HepG2 (cell line): ENCODE measurements at regions not wholly inside any gene's neighbourhood (a gene's known extent, or its start where the extent isn't known, plus 50 kb on each side); places are given as distances from the start of the nearest gene placed in this dataset.

Experiments used
- CHD2 ChIP-seq: IDR thresholded peaks from 2 replicates; pipeline ENCODE4 v1.6.1; 2011; ENCODE audit warnings: low read depth, low read length, improper control_type of control experiment
- FOXO4 ChIP-seq: sonication (generic); formaldehyde crosslinking; conservative IDR thresholded peaks from 2 replicates; pipeline ENCODE4 v1.8.1; 2023; ENCODE audit warnings: missing genetic modification reagents
- MXD4 ChIP-seq: IDR thresholded peaks from 2 replicates; pipeline ENCODE4 v1.6.1; 2016; ENCODE audit warnings: mild to moderate bottlenecking, missing biosample characterization, missing genetic modification reagents
- NR2F2 ChIP-seq: IDR thresholded peaks from 2 replicates; pipeline ENCODE4 v1.6.1; 2012; ENCODE audit warnings: low read depth, inconsistent platforms, borderline replicate concordance
- SIN3A ChIP-seq: IDR thresholded peaks from 2 replicates; pipeline ENCODE4 v1.6.1; 2011; ENCODE audit warnings: low read depth, mild to moderate bottlenecking, control low read depth, low read length, borderline replicate concordance
- ZNF253 ChIP-seq: sonication (generic); formaldehyde crosslinking; IDR thresholded peaks from 2 replicates; pipeline ENCODE4 v1.8.0; 2022; ENCODE audit warnings: mild to moderate bottlenecking, missing genetic modification reagents, borderline replicate concordance
- ZNF496 ChIP-seq: sonication (generic); formaldehyde crosslinking; IDR thresholded peaks from 2 replicates; pipeline ENCODE4 v1.8.1; 2023; ENCODE audit warnings: mild to moderate bottlenecking, moderate library complexity, missing genetic modification reagents; ENCODE audit not compliant: insufficient replicate concordance
- ZNF660 ChIP-seq: sonication (generic); formaldehyde crosslinking; IDR thresholded peaks from 2 replicates; pipeline ENCODE4 v1.5.1; 2020; ENCODE audit warnings: mild to moderate bottlenecking, low read depth, missing genetic modification reagents, borderline replicate concordance
- ZSCAN9 ChIP-seq: IDR thresholded peaks from 2 replicates; pipeline ENCODE4 v1.6.1; 2016; ENCODE audit warnings: borderline replicate concordance
- TF ChIP-seq, protein P1 (sequence below): sonication (generic); formaldehyde crosslinking; IDR thresholded peaks from 2 replicates; pipeline ENCODE4 v1.8.1; 2023; ENCODE audit warnings: mild to moderate bottlenecking, moderate library complexity, missing genetic modification reagents

GRCh38 chr10:59970396-59971368, 64.3 kb upstream of the CCDC6 start:
- TF ChIP-seq SIN3A (no peak), CHD2 (no peak), FOXO4 (no peak), NR2F2 (no peak), ZNF496 (CRISPR knock-in tag) (no peak), ZNF660 (CRISPR knock-in tag) (no peak), MXD4 (CRISPR knock-in tag) (no peak), ZNF253 (CRISPR knock-in tag) (no peak), ZSCAN9 (CRISPR knock-in tag) (no peak)
- TF ChIP-seq, protein P1, sequence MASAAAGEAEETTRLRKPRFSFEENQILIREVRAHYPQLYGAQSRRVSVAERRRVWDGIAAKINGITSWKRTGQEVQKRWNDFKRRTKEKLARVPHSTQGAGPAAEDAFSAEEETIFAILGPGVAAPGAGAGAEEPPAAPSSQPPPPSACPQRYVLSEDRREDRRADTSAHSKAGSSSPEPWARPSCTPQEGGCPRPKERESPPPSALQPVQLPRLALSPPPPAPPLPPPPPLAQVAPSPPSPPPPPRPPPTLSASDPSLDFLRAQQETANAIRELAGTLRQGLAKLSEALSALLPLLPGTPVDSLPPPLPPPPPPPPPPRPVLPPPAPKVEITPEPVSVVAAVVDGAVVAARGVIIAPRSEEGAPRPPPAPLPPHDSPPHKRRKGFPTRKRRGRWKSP = no peak
